Skin epidermis (tissue), 12 donors: ENCODE measurements at regions not wholly inside any gene's neighbourhood (a gene's known extent, or its start where the extent isn't known, plus 50 kb on each side); places are given as distances from the start of the nearest gene placed in this dataset.

Experiments
- H3K27ac ChIP-seq, 21 experiments: fragments of 200-600 bp; sonication (generic) in 11 of 21; one replicate each; pipeline ENCODE4 v1.5.0; 2020; ENCODE audit warnings: mild to moderate bottlenecking in 3 of 21, inconsistent platforms in 2 of 21, moderate library complexity in 2 of 21
- H3K4me3 ChIP-seq, 7 experiments: fragments of 200-600 bp; sonication (generic) in 2 of 7; one replicate each; pipeline ENCODE4 v1.5.0; 2020; ENCODE audit warnings: inconsistent platforms in 2 of 7, mild to moderate bottlenecking in 2 of 7, moderate library complexity in 1 of 7

DNA sequence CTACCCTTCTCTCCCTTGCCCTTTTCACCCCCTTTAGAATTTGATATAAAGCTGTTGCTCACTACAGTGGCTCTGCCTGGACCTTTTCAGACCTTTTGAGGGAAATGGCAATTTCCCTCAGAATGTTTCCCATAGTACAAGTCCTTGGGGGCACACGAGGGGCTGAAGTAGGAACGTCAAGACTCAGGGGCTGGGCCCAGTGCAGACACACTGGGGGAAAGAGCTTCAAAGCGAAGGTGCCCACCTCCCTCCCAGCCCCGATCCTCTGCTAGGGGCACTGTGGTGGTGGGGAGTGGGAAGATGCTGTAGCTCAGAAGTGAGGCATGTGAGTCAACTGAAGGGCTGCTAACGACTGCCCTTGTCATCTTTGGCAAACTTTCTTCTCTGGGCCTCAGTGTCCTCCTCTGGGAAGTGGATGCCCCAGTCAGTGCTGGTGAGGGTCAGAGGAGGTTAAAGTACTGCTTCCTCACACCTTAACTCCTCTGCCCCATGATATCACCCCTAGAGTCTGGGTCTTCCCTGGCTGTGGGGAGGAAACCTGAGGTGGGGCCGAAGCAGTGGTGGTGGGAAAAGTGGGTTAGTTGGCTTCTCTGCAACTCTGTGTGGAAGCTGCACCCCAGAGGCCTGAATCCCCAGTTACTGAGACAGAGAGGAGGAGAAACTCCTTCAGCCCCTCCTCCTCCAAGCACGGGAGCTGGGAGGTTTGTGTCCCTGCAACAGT, 425.3 kb upstream of the B3GAT1 start:
- H3K27ac ChIP-seq = no peak overlapping the region

DNA sequence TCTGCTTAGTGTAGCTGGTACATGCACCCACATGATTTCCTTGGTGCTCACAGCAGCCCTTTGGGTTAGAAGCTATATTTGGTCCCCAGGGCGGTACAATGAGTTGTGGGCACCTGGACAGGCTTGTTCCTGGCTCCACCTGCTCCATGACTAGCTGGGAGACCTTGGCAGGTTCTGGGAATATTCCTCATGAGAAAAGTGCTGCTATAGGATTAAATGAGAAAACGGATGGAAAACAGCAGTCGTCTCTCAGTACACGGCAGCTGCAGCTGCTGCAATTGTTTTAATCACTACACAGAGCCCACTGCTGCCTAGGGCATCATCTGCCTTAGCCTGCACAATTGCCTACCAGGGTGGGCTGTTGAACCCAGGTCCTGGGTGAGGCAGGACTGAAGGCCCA, 424.5 kb upstream of the B3GAT1 start:
- H3K4me3 ChIP-seq = no peak overlapping the region
- no peak overlapping the region for H3K27ac ChIP-seq

More for the DNA sequence above, 425.3 kb upstream of the B3GAT1 start:
- H3K4me3 ChIP-seq = no peak overlapping the region

DNA sequence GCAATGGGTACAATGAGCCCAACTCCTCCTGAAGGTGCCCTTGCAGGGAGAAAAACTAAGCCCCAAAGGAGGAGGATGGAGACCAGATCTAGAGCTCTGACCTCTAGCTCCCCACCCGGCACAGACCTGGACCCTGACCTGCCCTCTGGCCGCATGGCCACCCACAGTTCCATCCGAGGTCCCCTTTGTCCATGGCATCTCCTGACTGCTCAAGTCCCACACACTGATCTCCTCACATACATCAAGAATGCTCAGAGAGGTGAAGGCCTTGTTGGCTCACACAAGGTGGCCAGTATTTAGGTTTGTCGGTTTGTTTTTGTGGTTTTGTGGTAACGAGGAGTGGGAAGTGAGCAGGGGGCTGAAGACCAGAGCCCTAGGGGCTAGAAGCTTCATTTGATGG, 423.5 kb upstream of the B3GAT1 start:
- H3K27ac ChIP-seq = no peak overlapping the region
- no peak overlapping the region for H3K4me3 ChIP-seq

DNA sequence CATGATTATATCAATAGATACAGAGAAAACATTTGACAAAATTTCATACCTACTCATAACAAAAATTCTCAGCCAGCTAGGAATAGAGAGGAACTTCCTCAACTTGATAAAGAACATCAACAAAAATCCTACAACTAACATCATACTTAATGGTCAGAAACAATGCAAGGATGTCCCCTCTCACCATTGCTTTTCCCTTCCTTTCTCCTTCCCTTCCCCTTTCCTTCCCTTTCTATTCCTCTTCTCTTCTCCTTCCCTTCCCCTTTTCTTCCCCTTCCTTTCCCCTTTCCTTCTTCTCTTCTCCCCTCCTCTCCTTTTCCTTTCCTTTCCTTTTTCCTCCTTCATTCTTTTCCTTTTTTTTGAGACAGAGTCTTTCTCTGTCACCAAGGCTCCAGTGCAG, 418.3 kb upstream of the B3GAT1 start:
- no peak overlapping the region for H3K27ac ChIP-seq
- no peak overlapping the region for H3K4me3 ChIP-seq

DNA sequence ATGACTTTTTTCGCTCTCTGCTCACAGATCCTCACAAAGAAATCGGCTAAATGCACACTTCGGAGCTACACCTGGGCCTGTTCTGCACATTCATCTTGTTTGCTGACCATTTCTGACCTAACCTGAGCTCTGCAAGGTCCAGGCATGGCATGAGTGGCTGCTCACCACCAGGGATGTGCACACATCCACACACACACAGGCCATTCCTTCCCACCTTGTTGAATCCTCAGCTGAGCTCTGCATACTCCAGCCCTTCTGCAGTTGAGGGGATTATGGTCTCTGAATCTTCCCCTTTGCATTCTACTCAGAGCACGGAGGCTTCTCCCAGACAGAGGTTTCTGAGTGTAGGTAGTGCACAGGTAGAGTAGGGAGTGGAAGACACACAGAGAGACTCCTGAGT, 411.9 kb upstream of the B3GAT1 start:
- H3K4me3 ChIP-seq = no peak overlapping the region
- no peak overlapping the region for H3K27ac ChIP-seq

DNA sequence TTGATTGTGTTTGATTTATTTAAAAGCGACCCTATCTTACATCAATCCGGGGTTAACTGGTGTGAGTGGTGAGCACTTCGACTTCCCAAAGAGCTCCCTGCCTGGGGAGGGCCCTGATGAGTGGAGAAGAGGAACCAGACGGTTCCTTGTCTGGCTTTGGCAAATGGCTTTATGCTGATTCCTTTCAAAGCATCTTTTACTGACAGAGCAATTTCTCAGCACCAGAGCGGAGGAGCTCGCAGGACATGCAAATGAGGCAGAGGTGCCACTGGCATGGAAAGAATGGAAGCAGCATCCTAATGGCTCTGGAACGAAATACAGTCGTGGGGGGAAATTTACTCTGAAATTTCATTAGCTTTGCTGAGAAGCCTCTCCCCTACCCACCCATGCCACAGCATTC, 410.9 kb upstream of the B3GAT1 start:
- no peak overlapping the region for H3K27ac ChIP-seq
- no peak overlapping the region for H3K4me3 ChIP-seq

DNA sequence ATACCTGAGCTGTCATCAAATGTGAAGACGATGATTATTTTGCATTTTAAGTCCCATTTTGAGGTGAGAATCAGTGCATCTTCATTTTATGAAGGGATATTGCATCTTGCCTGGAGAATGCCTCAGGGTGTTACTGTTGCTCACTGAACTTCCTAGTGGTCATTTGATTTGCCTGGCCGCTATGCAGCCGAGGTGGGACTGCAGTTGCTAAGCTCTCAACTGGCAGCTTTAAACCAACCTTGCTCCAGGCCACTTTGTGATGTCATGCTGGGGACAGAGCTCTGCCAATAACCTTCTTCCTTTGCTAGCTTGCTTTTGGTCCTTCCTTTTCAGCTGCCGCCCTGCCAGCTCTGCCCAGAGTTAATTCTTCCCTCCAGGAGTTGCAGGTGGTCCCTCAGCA, 409.4 kb upstream of the B3GAT1 start:
- Histone ChIP-seq H3K27ac (no peak overlapping the region), H3K4me3 (no peak overlapping the region)

DNA sequence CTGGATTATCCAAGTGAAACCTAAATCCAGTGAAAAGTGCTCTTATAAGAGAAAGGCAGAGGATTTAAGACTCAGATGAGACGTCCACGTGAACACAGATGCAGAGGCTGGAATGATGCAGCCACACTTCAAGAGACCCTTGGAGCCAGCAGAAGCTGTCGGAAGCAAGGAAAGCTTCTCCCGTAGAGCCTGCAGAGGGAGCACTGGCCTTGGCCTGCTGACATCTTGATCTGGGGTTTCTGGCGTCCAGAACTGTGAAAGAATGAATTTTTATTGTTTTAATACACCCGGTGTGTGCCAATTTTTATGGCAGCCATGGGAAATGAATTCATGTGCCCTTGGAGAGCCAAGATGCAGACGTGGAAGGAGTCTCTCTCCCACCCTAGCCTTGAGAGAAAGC, 407.0 kb upstream of the B3GAT1 start:
- Histone ChIP-seq H3K27ac (no peak overlapping the region), H3K4me3 (no peak overlapping the region)

DNA sequence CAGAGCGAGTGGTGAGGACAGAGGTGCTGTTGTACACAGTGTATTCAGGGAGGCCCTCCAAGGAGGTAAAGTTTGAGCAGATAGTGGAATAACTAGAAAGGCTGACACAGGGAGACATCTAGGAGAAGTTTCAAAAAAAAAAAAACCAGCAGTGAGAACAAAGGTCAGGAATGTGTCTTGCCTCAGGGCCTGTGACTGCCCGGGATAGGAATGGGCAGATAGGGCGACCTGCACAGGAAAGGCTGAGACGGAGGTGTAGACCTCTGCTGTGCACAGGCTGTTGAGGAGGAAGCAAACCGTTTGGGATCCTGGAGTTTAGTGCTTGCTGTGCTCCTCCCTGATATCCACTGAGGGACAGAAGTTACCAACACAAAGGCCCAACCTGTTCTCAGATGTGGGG, 406.5 kb upstream of the B3GAT1 start:
- Histone ChIP-seq H3K4me3 (no peak overlapping the region), H3K27ac (no peak overlapping the region)

DNA sequence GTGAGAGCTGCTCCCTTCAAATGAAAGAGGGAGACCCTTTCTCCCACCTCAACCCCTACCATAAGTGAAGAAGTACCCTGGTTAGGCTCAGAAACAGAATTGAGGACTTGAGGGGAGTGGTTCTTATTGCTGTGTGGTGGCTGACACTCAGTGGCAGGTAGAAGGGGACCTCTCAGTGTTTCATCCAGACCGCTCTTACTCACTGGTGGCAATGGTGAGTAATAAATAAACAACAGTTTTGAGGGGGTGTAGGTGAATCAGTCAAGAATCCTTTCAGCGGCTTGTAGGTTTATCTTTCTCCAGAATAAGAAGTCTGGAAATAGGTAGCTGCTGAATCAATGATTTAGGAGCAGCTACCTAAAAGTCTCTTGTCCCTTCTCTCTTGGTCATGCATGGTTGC, 403.4 kb upstream of the B3GAT1 start:
- no peak overlapping the region for H3K27ac ChIP-seq
- H3K4me3 ChIP-seq = no peak overlapping the region

DNA sequence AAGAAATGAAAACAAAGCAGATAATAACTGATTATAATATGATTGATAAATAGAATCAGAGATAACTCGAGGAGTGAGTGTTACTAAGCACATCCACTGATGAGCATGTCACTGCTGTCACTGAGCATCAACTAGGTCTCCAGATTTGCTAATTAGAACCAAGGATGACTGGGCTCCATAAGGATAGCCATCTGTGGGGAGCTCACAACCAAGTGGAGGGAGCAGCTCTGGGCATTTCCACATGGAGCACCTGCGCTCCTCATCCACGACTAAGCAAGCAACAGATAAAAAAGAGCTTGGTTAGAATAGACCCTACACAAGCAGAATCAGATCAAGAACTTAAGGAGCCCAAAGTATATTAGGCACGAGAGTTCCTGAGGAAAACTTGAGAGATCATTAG, 396.0 kb upstream of the B3GAT1 start:
- H3K4me3 ChIP-seq = no peak overlapping the region
- no peak overlapping the region for H3K27ac ChIP-seq

DNA sequence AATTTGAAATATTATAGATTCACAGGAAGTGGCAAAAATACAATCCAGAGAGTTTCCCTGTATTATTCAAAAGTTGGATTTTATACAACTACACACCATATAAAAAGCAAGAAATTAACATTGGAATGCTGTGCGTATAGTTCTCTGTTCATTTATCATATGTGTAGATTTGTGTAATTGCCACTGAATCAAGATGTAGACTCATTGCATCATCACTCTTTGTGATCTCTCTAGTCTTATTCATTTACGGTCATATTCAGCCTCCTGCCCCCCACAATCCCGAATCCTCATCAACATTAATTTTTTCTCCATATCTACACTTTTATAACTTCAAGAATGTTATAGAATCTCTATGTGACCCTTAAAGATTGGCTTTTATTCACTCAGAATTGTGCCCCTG, 390.6 kb upstream of the B3GAT1 start:
- Histone ChIP-seq H3K4me3 (no peak overlapping the region), H3K27ac (no peak overlapping the region)

DNA sequence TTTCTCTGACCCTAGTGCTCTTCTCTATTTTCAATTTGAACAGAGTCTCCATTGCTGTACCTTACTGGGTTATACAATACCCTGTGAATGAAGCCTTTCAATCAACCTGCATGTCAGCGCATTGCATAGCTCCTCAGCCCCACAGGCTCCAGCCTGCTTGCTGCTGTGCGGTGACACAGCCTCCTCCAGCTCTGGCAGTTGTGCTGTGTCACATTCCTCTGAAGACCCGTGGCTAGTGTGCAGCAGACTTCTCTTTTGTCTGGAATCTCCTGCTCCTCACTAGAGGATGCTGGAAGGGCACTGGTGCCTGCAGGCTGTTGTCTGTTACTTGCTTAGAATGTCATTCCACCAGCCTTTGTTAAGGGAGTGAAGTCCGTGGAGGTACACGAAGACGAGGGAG, 390.1 kb upstream of the B3GAT1 start:
- Histone ChIP-seq H3K4me3 (no peak overlapping the region), H3K27ac (no peak overlapping the region)

DNA sequence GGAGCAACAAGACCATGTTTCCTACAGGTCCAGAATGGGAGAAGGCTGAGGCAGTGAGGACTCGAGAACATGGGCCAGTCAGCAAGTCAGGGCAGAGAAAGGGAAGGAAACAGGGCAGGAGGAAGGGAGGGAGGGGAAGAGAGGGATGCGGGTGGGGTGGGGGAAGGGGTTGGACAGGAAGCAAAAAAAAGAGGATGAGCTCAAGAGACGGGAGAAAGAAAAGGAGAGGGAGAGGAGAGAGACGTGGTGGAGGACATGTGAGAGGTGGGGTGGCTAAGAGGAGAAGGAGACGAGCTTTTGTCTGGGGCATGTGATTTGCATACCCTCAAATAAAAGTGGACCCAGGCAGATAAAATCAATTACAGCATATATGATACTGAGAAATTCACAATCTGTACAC, 389.5 kb upstream of the B3GAT1 start:
- H3K4me3 ChIP-seq = no peak overlapping the region
- H3K27ac ChIP-seq = no peak overlapping the region

DNA sequence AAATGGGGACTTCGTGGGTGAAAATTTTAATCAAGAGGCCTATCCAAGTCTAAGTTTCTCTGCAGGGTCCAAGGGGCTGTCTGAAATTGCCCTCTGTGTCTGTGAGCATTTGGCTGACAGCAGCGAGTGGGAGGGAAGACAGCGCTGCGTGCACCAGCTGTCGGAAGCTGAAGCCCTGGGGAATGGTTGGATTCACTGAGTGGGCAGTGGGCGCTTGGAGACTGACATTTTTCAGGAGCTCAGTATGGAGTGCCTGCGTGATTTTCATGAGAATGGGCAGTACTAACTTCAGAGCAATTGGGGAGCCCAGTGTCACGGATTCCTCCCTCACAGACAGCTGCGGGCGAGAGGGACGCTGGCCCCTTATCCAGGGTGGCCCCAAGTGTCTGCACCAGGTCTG, 388.8 kb upstream of the B3GAT1 start:
- Histone ChIP-seq H3K4me3 (no peak overlapping the region), H3K27ac (no peak overlapping the region)

DNA sequence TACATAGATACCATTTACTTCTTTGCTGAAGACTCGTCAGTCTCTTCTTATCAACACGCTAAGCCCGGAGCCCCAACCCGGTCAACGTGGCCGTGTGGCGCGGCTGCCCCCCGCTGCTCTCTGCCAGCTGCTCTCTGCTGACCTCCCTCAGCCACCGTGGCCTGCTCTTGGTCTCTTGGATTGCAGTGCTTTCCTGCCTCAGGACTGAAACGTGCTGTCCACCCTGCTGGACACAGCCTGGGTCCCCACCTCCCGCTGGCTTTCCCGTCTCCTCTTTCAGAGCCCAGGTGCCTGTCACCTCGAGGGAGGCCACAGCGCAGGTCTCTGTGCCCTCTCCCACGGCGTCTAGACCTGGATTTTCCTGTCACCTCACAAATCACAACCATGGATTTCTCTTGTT, 388.1 kb upstream of the B3GAT1 start:
- no peak overlapping the region for H3K27ac ChIP-seq
- H3K4me3 ChIP-seq = no peak overlapping the region

DNA sequence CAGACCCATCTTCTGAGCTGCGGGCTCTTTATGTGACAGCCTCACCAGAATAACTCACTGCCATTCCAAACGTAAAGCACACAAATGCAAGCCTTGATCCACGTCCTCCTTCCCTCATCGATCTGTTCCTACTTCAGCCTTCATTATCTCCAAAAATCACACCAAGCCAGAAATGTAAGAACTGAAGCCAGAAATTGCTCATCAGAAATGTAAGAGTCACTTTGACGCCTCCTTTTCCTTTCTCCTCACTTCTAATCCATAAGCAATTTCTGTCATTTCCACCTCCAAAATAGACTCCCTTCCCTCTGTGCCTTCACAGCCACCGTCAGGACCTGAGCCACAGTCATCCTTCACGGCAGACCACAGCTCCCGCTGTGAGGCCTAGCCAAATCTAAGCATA, 387.3 kb upstream of the B3GAT1 start:
- Histone ChIP-seq H3K27ac (no peak overlapping the region), H3K4me3 (no peak overlapping the region)

DNA sequence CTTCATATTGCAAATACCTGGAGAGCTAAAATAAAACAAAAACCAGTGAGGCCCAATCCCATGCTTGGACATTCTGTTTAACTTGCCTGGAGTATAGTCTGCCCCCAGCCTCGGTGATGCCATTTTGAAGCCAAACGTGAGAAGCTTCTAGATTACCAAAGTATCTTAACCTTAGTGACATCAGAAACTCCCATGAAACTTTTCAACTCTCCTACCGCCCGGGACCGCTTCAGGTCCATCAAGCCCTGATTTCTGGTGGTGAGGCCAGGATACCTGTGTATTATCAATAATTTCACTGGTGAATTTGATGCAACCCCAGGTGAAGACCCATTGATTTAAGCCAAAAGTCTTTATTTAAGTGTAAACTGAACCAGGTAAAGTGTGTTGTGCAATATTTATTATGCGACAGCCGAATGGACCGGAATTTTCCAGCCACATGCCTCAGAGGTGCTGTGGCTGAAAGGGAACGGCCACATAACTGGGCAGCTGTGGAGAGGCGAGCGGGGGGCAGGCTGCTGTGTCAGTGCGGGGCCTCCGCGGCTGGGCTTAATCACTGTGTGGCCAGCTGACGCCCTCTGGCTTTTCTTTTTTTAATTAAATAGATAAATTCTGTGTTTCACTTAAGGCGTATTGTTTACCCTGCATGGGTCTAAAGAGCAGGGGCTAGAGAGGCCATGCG, 385.5 kb upstream of the B3GAT1 start:
- H3K27ac ChIP-seq = no peak overlapping the region
- H3K4me3 ChIP-seq = no peak overlapping the region

DNA sequence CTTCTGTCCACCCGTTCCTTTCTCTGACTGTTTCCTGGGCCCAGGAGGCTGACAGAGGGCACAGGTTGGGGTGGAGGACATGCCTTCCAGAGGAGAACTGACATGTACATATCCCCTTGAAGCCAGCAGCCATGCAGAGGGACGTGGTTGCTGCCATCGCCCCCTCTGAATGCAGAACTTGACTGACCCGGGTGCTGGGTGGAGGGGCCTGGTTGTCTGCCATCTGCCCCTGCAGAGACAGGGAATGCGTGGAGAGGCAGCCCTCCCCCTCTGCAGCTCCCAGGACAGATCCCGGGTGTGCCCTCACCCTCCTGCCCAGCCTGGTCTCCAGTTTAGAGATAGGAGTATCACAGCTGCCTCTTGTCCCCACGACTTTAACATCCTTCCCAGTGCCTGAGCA, 383.0 kb upstream of the B3GAT1 start:
- no peak overlapping the region for H3K4me3 ChIP-seq
- H3K27ac ChIP-seq = no peak overlapping the region

DNA sequence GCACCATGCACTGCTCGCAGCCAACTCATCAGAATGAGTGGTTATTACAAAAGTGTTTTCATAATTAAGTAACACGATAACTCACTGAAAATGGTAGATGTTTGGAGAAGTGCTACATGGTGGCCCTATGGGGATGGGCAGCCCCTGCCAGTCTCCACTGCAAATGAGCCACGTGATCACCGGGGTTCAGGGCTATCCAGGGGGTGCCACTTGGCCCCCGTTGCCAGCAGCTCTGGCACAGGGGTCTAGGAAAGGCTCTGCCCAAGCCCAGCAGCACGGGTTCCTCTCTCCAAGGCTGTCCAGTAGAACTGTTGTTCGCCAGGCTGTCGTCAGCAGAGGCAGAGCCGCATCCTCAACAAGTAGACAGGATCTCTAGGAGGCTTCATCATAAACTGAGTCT, 382.1 kb upstream of the B3GAT1 start:
- Histone ChIP-seq H3K4me3 (no peak overlapping the region), H3K27ac (no peak overlapping the region)

DNA sequence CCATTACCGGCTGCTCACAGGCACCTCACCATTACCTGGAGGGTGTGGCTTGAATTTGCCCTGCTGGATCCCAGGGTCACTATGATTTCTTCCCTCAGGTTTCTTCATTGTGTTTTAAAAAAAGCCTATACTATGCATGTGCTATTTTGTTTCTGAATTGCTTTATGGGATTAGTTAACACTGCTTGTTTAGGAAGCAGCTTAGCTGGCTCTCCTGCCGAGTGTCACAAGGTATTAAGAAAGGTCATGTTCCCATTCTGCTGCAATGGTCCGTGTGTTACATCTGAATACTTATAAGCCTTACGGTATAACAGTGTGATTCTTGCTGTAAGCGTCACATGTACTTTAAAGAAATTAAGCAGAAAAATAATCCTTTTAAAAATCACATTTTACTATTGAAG, 380.6 kb upstream of the B3GAT1 start:
- no peak overlapping the region for H3K4me3 ChIP-seq
- no peak overlapping the region for H3K27ac ChIP-seq

DNA sequence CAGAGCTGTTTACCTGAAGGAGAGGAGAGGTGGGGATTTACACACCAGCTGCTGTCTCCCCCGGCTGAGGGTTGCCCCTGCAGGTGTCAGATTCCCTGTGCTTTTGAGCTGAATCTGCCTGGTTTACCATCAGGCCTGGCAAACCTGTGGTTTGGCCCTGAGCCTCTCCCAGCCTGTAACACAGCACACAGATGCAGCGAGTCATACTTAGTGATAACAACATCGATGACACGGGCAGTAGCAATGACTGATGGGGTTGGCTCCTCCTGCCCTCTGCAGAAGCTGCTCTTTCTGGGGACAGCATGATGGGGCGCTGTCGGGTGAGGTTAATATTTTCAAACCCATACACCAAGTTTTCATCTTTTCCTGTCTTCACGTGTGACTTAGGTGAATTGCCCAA, 380.0 kb upstream of the B3GAT1 start:
- Histone ChIP-seq H3K4me3 (no peak overlapping the region), H3K27ac (no peak overlapping the region)
